D721Med (cell line): ENCODE measurements at regions not wholly inside any gene's neighbourhood (a gene's known extent, or its start where the extent isn't known, plus 50 kb on each side); places are given as distances from the start of the nearest gene placed in this dataset.

Source experiments
- DNase-seq: peaks from one replicate; pipeline ENCODE4 v3.0.0; 2011; ENCODE audit warnings: low spot score; ENCODE audit not compliant: insufficient read length
- FAIRE-seq: peaks from 2 replicates; lab custom pipeline; 2011; peaks lifted over from hg19 to GRCh38; lab: Jason Lieb, UNC
- CTCF ChIP-seq: IDR thresholded peaks from 2 replicates; pipeline ENCODE4 v1.5.1; 2012; ENCODE audit warnings: mild to moderate bottlenecking, control low read depth; ENCODE audit not compliant: insufficient read depth; ENCODE audit errors: missing control alignments

- FAIRE-seq (no peak), DNase-seq (no peak)
- no peak for TF ChIP-seq CTCF
Observed at GRCh38 chr4:67355806-67356205, 189.5 kb downstream of the CENPC start.

- no peak for FAIRE-seq
- DNase-seq, result no peak
- TF ChIP-seq CTCF, result no peak
Observed at GRCh38 chr4:67346654-67347053, 198.6 kb downstream of the CENPC start.

GRCh38 chr4:67344594-67345380 lies 200.5 kb downstream of the CENPC start:
- DNase-seq (no peak), FAIRE-seq (no peak)
- no peak for TF ChIP-seq CTCF

GRCh38 chr4:67343199-67343598 lies 202.1 kb downstream of the CENPC start:
- no peak for TF ChIP-seq CTCF
- DNase-seq (no peak), FAIRE-seq (no peak)

GRCh38 chr4:67342291-67342690 lies 203.0 kb downstream of the CENPC start:
- TF ChIP-seq CTCF, result no peak
- no peak for FAIRE-seq
- no peak for DNase-seq

- DNase-seq, result no peak
- TF ChIP-seq CTCF, result no peak
- FAIRE-seq, result no peak
Observed at GRCh38 chr4:67333664-67334063, 211.6 kb downstream of the CENPC start.

- FAIRE-seq, result no peak
Observed at GRCh38 chr4:67332627-67333026, 212.7 kb downstream of the CENPC start.

More at GRCh38 chr4:67332627-67333026, 212.7 kb downstream of the CENPC start:
- no peak for TF ChIP-seq CTCF
- DNase-seq, result no peak
